ENCODE measurements at regions not wholly inside any gene's neighbourhood (a gene's known extent, or its start where the extent isn't known, plus 50 kb on each side); places are given as distances from the start of the nearest gene placed in this dataset.

DNA sequence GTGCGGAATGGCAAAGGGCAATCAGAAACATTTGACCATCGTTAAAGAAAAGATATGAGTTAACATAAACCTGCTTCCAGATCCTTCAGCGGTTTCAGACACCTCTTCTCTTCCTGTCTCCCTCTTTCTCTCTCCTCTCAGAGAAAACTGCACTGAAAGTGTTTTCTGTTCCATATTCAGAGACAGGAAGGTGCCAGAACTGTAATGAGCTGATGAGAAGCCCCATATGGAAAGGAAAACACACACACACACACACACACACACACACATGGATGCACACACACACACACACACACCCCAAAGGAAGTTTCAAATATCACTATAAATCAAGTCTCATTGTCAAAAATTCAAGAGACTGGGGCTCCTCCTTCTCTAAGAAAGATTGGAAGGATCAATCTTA is 515.5 kb downstream of the NUF2 start:
- TF ChIP-seq CTCF (conservative IDR thresholded peaks at IDR 0.05 in 1 of 2, IDR thresholded peaks at IDR 0.05 in 1 of 2; ENCODE audit: extremely low read depth in 1 of 2, insufficient read depth in 1 of 2, low read depth in 1 of 2, low read length in 2 of 2) (no peak), EZH2 (IDR thresholded peaks at IDR 0.05; ENCODE audit: borderline replicate concordance, low read length) (no peak)
